WTC11 (cell line): ENCODE measurements at regions not wholly inside any gene's neighbourhood (a gene's known extent, or its start where the extent isn't known, plus 50 kb on each side); places are given as distances from the start of the nearest gene placed in this dataset.

Source experiments
- ATAC-seq: fragments of 200-7000 bp; cut with Tn5 transposase; 2 replicates; pipeline ENCODE4 v1.10.0; 2021; ENCODE audit warnings: mild to moderate bottlenecking, moderate library complexity
- CTCF ChIA-PET: fragments of 300-600 bp; sonication (Branson Sonifier 250); formaldehyde crosslinking; loops from one replicate; lab custom pipeline; 2021; ENCODE audit warnings: antibody characterized with exemption; lab: Charles Lee
- POLR2A ChIA-PET: fragments of 350-600 bp; sonication (Branson Sonifier 250); formaldehyde crosslinking; loops from one replicate; lab custom pipeline; 2021; ENCODE audit warnings: antibody characterized with exemption; lab: Charles Lee
- DNase-seq: peaks from one replicate; pipeline ENCODE4 v3.0.0; 2021; ENCODE audit warnings: low spot score
- H3K27ac Mint-ChIP-seq: 2 replicates; pipeline ENCODE4 v1.8.0; 2021; ENCODE audit warnings: mixed read lengths
- H3K27me3 Mint-ChIP-seq: 2 replicates; pipeline ENCODE4 v1.8.0; 2021; ENCODE audit warnings: low read depth, mild to moderate bottlenecking, moderate library complexity, mixed read lengths
- H3K36me3 Mint-ChIP-seq: 2 replicates; pipeline ENCODE4 v1.8.0; 2021; ENCODE audit warnings: mixed read lengths
- H3K4me1 Mint-ChIP-seq: 2 replicates; pipeline ENCODE4 v1.8.0; 2022; ENCODE audit warnings: mixed read lengths
- H3K4me3 Mint-ChIP-seq: 2 replicates; pipeline ENCODE4 v1.8.0; 2021; ENCODE audit warnings: mild to moderate bottlenecking, moderate library complexity, mixed read lengths
- H3K9me3 Mint-ChIP-seq: 2 replicates; pipeline ENCODE4 v1.8.0; 2021; ENCODE audit warnings: mixed read lengths
- AR ChIP-seq: fragments of 250-450 bp; sonication (Bioruptor Pico); IDR thresholded peaks from 2 replicates; pipeline ENCODE4 v1.9.0; 2021; ENCODE audit warnings: mild to moderate bottlenecking
- ATF3 ChIP-seq: sonication (generic); formaldehyde crosslinking; conservative IDR thresholded peaks from 2 replicates; pipeline ENCODE4 v1.8.1; 2022; ENCODE audit warnings: mild to moderate bottlenecking, missing genetic modification reagents
- CREB1 ChIP-seq: sonication (generic); formaldehyde crosslinking; IDR thresholded peaks from 2 replicates; pipeline ENCODE4 v1.8.0; 2023; ENCODE audit warnings: mild to moderate bottlenecking, missing genetic modification reagents
- CTCF ChIP-seq: fragments of 200-600 bp; IDR thresholded peaks from 2 replicates; pipeline ENCODE4 v1.8.0; 2022; ENCODE audit warnings: antibody characterized with exemption
- GRHL2 ChIP-seq: fragments of 250-450 bp; sonication (Bioruptor Pico); IDR thresholded peaks from 2 replicates; pipeline ENCODE4 v1.8.0; 2022; ENCODE audit warnings: mild to moderate bottlenecking, moderate library complexity; ENCODE audit not compliant: insufficient replicate concordance, severe bottlenecking
- HMGXB4 ChIP-seq: sonication (generic); formaldehyde crosslinking; IDR thresholded peaks from 2 replicates; pipeline ENCODE4 v1.8.1; 2023; ENCODE audit warnings: mild to moderate bottlenecking, moderate library complexity, missing genetic modification reagents
- IRF1 ChIP-seq: sonication (generic); formaldehyde crosslinking; IDR thresholded peaks from 2 replicates; pipeline ENCODE4 v1.8.0; 2023; ENCODE audit warnings: missing genetic modification reagents
- IRF2 ChIP-seq: sonication (generic); formaldehyde crosslinking; IDR thresholded peaks from 2 replicates; pipeline ENCODE4 v1.8.0; 2022; ENCODE audit warnings: low read depth, missing genetic modification reagents, borderline replicate concordance
- JAZF1 ChIP-seq: fragments of 250-450 bp; sonication (Bioruptor Pico); IDR thresholded peaks from 2 replicates; pipeline ENCODE4 v1.9.0; 2021; ENCODE audit warnings: moderate library complexity, mild to moderate bottlenecking, inconsistent platforms
- KAT7 ChIP-seq: sonication (generic); formaldehyde crosslinking; IDR thresholded peaks from 2 replicates; pipeline ENCODE4 v1.8.1; 2023; ENCODE audit warnings: missing genetic modification reagents, mild to moderate bottlenecking, borderline replicate concordance
- MAX ChIP-seq: sonication (generic); formaldehyde crosslinking; IDR thresholded peaks from 2 replicates; pipeline ENCODE4 v1.8.0; 2022; ENCODE audit warnings: mild to moderate bottlenecking, missing genetic modification reagents
- MLX ChIP-seq: sonication (generic); formaldehyde crosslinking; IDR thresholded peaks from 2 replicates; pipeline ENCODE4 v1.8.1; 2023; ENCODE audit warnings: mild to moderate bottlenecking, missing genetic modification reagents, moderate library complexity
- NFE2L1 ChIP-seq: sonication (generic); formaldehyde crosslinking; IDR thresholded peaks from 2 replicates; pipeline ENCODE4 v1.8.1; 2023; ENCODE audit warnings: missing genetic modification reagents
- NFYB ChIP-seq: sonication (generic); formaldehyde crosslinking; conservative IDR thresholded peaks from 2 replicates; pipeline ENCODE4 v1.8.0; 2022; ENCODE audit warnings: low read depth, missing genetic modification reagents
- NR1H2 ChIP-seq: sonication (generic); formaldehyde crosslinking; IDR thresholded peaks from 2 replicates; pipeline ENCODE4 v1.9.0; 2021; ENCODE audit warnings: mild to moderate bottlenecking, moderate library complexity, missing genetic modification reagents
- PREB ChIP-seq: sonication (generic); formaldehyde crosslinking; IDR thresholded peaks from 2 replicates; pipeline ENCODE4 v1.8.1; 2022; ENCODE audit warnings: mild to moderate bottlenecking, missing genetic modification reagents, moderate library complexity, borderline replicate concordance
- PRRX2 ChIP-seq: fragments of 250-450 bp; sonication (Bioruptor Pico); IDR thresholded peaks from 2 replicates; pipeline ENCODE4 v1.8.0; 2021; ENCODE audit warnings: mild to moderate bottlenecking
- SMAD4 ChIP-seq: sonication (generic); formaldehyde crosslinking; IDR thresholded peaks from 2 replicates; pipeline ENCODE4 v1.8.0; 2022; ENCODE audit warnings: mild to moderate bottlenecking, missing genetic modification reagents
- SP1 ChIP-seq: sonication (generic); formaldehyde crosslinking; conservative IDR thresholded peaks from 2 replicates; pipeline ENCODE4 v1.8.1; 2022; ENCODE audit warnings: missing genetic modification reagents
- TCF7 ChIP-seq: sonication (generic); formaldehyde crosslinking; IDR thresholded peaks from 2 replicates; pipeline ENCODE4 v1.8.0; 2022; ENCODE audit warnings: mild to moderate bottlenecking, low read depth, missing genetic modification reagents, moderate library complexity
- TEAD4 ChIP-seq: sonication (generic); formaldehyde crosslinking; IDR thresholded peaks from 2 replicates; pipeline ENCODE4 v1.8.0; 2022; ENCODE audit warnings: mild to moderate bottlenecking, missing genetic modification reagents
- USF1 ChIP-seq: sonication (generic); formaldehyde crosslinking; IDR thresholded peaks from 2 replicates; pipeline ENCODE4 v1.8.0; 2022; ENCODE audit warnings: mild to moderate bottlenecking, missing genetic modification reagents
- ZNF121 ChIP-seq: sonication (generic); formaldehyde crosslinking; IDR thresholded peaks from 2 replicates; pipeline ENCODE4 v1.8.0; 2023; ENCODE audit warnings: missing genetic modification reagents
- ZNF138 ChIP-seq: sonication (generic); formaldehyde crosslinking; conservative IDR thresholded peaks from 2 replicates; pipeline ENCODE4 v1.8.1; 2022; ENCODE audit warnings: mild to moderate bottlenecking, moderate library complexity, missing genetic modification reagents
- ZNF512 ChIP-seq: sonication (generic); formaldehyde crosslinking; IDR thresholded peaks from 2 replicates; pipeline ENCODE4 v1.8.1; 2022; ENCODE audit warnings: missing genetic modification reagents, borderline replicate concordance

- TF ChIP-seq ZNF512 (no peak), AR (CRISPR knock-in tag) (no peak), NFYB (CRISPR knock-in tag) (no peak), HMGXB4 (CRISPR knock-in tag) (no peak), MAX (CRISPR knock-in tag) (no peak), MLX (no peak), ZNF138 (CRISPR knock-in tag) (no peak), TEAD4 (no peak)
These were observed 87.5 kb upstream of the DAZL start (continued) for GRCh38 chr3:16692486-16693344.

- ChIA-PET CTCF (interaction anchor here (0.7 to 1.3 kb wide), 2 partner anchors 30 to 135 kb away, joined by 5 to 7 read pairs; no protein-coding TSS in a partner anchor), POLR2A (no interaction called here)
- no peak for TF ChIP-seq USF1
- no peak for TF ChIP-seq PRRX2
- no peak for TF ChIP-seq CTCF
- no peak for TF ChIP-seq GRHL2 (CRISPR knock-in tag)
- TF ChIP-seq IRF1 (CRISPR knock-in tag), result no peak
- TF ChIP-seq IRF2 (CRISPR knock-in tag), result no peak
- TF ChIP-seq SP1 (CRISPR knock-in tag), result no peak
- no peak for TF ChIP-seq NR1H2
- no peak for TF ChIP-seq TCF7 (CRISPR knock-in tag)
- TF ChIP-seq PREB (CRISPR knock-in tag), result no peak
- TF ChIP-seq ATF3, result no peak
- TF ChIP-seq ZNF121 (CRISPR knock-in tag), result no peak
- TF ChIP-seq NFE2L1, result no peak
- TF ChIP-seq JAZF1, result no peak
- TF ChIP-seq CREB1 (CRISPR knock-in tag), result no peak
- no peak for TF ChIP-seq KAT7
- TF ChIP-seq SMAD4 (CRISPR knock-in tag), result no peak
- no peak overlapping the region for H3K27ac Mint-ChIP-seq
- H3K4me1 Mint-ChIP-seq, result peaks cover 65% of the 10 kb centered on the region
- H3K9me3 Mint-ChIP-seq, result peaks cover 26% of the 10 kb centered on the region
- no peak for ATAC-seq
- H3K27me3 Mint-ChIP-seq, result no peaks in the 10 kb centered on the region; the same call in 1 of the 2 replicates
- peaks cover 31% of the 10 kb centered on the region for H3K36me3 Mint-ChIP-seq
- DNase-seq, result no peak
- H3K4me3 Mint-ChIP-seq, result no peak overlapping the region
These were observed 88.6 kb upstream of the DAZL start for GRCh38 chr3:16693820-16694219.
